HepG2 (cell line): ENCODE measurements at regions not wholly inside any gene's neighbourhood (a gene's known extent, or its start where the extent isn't known, plus 50 kb on each side); places are given as distances from the start of the nearest gene placed in this dataset.

Experiments
- CHD4 ChIP-seq: fragments of 200-600 bp; sonication (generic); IDR thresholded peaks from 2 replicates; pipeline ENCODE4 v1.7.0; 2017; ENCODE audit warnings: mild to moderate bottlenecking, low read length, borderline replicate concordance
- EEA1 ChIP-seq: sonication (generic); formaldehyde crosslinking; IDR thresholded peaks from 2 replicates; pipeline ENCODE4 v1.5.1; 2020; ENCODE audit warnings: mild to moderate bottlenecking, missing genetic modification reagents, borderline replicate concordance
- IRF9 ChIP-seq: sonication (generic); formaldehyde crosslinking; IDR thresholded peaks from 2 replicates; pipeline ENCODE4 v1.8.0; 2022; ENCODE audit warnings: missing genetic modification reagents, mild to moderate bottlenecking, borderline replicate concordance
- MBD4 ChIP-seq: IDR thresholded peaks from 2 replicates; pipeline ENCODE4 v1.6.1; 2012; ENCODE audit warnings: low read length, inconsistent platforms, borderline replicate concordance
- MYC ChIP-seq: sonication (generic); formaldehyde crosslinking; IDR thresholded peaks from 2 replicates; pipeline ENCODE4 v1.9.0; 2021; ENCODE audit warnings: missing genetic modification reagents, borderline replicate concordance
- NFAT5 ChIP-seq: sonication (generic); formaldehyde crosslinking; IDR thresholded peaks from 2 replicates; pipeline ENCODE4 v1.4.0; 2020; ENCODE audit warnings: missing genetic modification reagents
- PATZ1 ChIP-seq: sonication (generic); formaldehyde crosslinking; IDR thresholded peaks from 2 replicates; pipeline ENCODE4 v1.4.0; 2020; ENCODE audit warnings: missing genetic modification reagents
- RBM22 ChIP-seq: fragments of 200-400 bp; formaldehyde crosslinking; optimal IDR thresholded peaks from 2 replicates; pipeline ENCODE3; 2017; ENCODE audit warnings: mild to moderate bottlenecking, low read length, moderate library complexity
- RCOR2 ChIP-seq: IDR thresholded peaks from 2 replicates; pipeline ENCODE4 v1.6.1; 2016; ENCODE audit warnings: missing biosample characterization, missing genetic modification reagents
- SRSF4 ChIP-seq: fragments of 200-400 bp; formaldehyde crosslinking; IDR thresholded peaks from one replicate; pipeline ENCODE4 v1.6.1; 2018; ENCODE audit warnings: mild to moderate bottlenecking, low read depth, low read length, moderate library complexity; ENCODE audit not compliant: poor library complexity, severe bottlenecking
- TEF ChIP-seq: sonication (generic); formaldehyde crosslinking; IDR thresholded peaks from 2 replicates; pipeline ENCODE4 v1.5.0; 2020; ENCODE audit warnings: missing genetic modification reagents
- TFDP2 ChIP-seq: sonication (generic); formaldehyde crosslinking; IDR thresholded peaks from 2 replicates; pipeline ENCODE4 v1.4.0; 2020; ENCODE audit warnings: missing genetic modification reagents
- ZBTB43 ChIP-seq: sonication (generic); formaldehyde crosslinking; conservative IDR thresholded peaks from 2 replicates; pipeline ENCODE4 v1.4.0; 2020; ENCODE audit warnings: missing genetic modification reagents
- ZNF335 ChIP-seq: sonication (generic); formaldehyde crosslinking; IDR thresholded peaks from 2 replicates; pipeline ENCODE4 v1.4.0; 2020; ENCODE audit warnings: missing genetic modification reagents
- ZNF34 ChIP-seq: sonication (generic); formaldehyde crosslinking; IDR thresholded peaks from 2 replicates; pipeline ENCODE4 v1.4.0; 2020; ENCODE audit warnings: mild to moderate bottlenecking, missing genetic modification reagents, borderline replicate concordance
- ZNF546 ChIP-seq: sonication (generic); formaldehyde crosslinking; conservative IDR thresholded peaks from 2 replicates; pipeline ENCODE4 v1.8.1; 2023; ENCODE audit warnings: mild to moderate bottlenecking, missing genetic modification reagents

GRCh38 chr6:108782179-108783041 lies 65.8 kb upstream of the ARMC2 start (continued):
- TF ChIP-seq ZNF34 (CRISPR knock-in tag) (no peak), MYC (CRISPR knock-in tag) (peak; percentile 95), TFDP2 (no peak), RCOR2 (CRISPR knock-in tag) (0 out of 2 replicates have a peak, but pooled peaks have one; percentile 35), EEA1 (CRISPR knock-in tag) (no peak), SRSF4 (no peak), TEF (CRISPR knock-in tag) (no peak), MBD4 (no peak), ZNF546 (no peak), PATZ1 (0 out of 2 replicates have a peak, but pooled peaks have one; percentile 19), ZNF335 (CRISPR knock-in tag) (peak; percentile 50; the same call in 1 of the 2 replicates), ZBTB43 (no peak; the same call in 1 of the 2 replicates), NFAT5 (0 out of 2 replicates have a peak, but pooled peaks have one; percentile 19), CHD4 (0 out of 2 replicates have a peak, but pooled peaks have one; percentile 16), IRF9 (CRISPR knock-in tag) (no peak), RBM22 (no peak)
